Mesendoderm (in vitro differentiated cells): ENCODE measurements at regions not wholly inside any gene's neighbourhood (a gene's known extent, or its start where the extent isn't known, plus 50 kb on each side); places are given as distances from the start of the nearest gene placed in this dataset.
"Not testable (repeated sequence)": the region's sequence is repeated elsewhere in the genome, so short reads cannot be mapped to it uniquely, and the experiment has no call there.

ENCODE experiments used
- DNase-seq: peaks from one replicate; pipeline ENCODE4 v3.0.0; 2013
- H2AK5ac ChIP-seq: 2 replicates; pipeline ENCODE4 v1.6.1; 2013; ENCODE audit warnings: low read length, inconsistent platforms
- H2BK120ac ChIP-seq: 2 replicates; pipeline ENCODE4 v1.6.1; 2013; ENCODE audit warnings: low read depth, mild to moderate bottlenecking, low read length, moderate library complexity, mixed read lengths
- H2BK15ac ChIP-seq: replicated peaks from 2 replicates; pipeline ENCODE4 v1.6.1; 2013; ENCODE audit warnings: low read depth, mild to moderate bottlenecking, moderate library complexity
- H2BK5ac ChIP-seq: 2 replicates; pipeline ENCODE4 v1.6.1; 2013; ENCODE audit warnings: low read length, inconsistent platforms
- H3K18ac ChIP-seq: 2 replicates; pipeline ENCODE4 v1.6.1; 2013; ENCODE audit warnings: mild to moderate bottlenecking, low read length, mixed read lengths
- H3K23ac ChIP-seq: one replicate; pipeline ENCODE4 v1.6.1; 2013; ENCODE audit warnings: low read length
- H3K27ac ChIP-seq: 2 replicates; pipeline ENCODE4 v1.5.1; 2013; ENCODE audit warnings: low read depth, mild to moderate bottlenecking, inconsistent platforms, low read length, moderate library complexity
- H3K27me3 ChIP-seq: 2 replicates; pipeline ENCODE4 v1.6.1; 2013; ENCODE audit warnings: low read length, control low read depth, mild to moderate bottlenecking, inconsistent platforms; ENCODE audit not compliant: insufficient read depth, poor library complexity
- H3K36me3 ChIP-seq: 2 replicates; pipeline ENCODE4 v1.6.1; 2013; ENCODE audit warnings: low read length, inconsistent platforms; ENCODE audit not compliant: control insufficient read depth, insufficient read depth
- H3K4ac ChIP-seq: one replicate; pipeline ENCODE4 v1.6.1; 2013; ENCODE audit warnings: low read depth, mild to moderate bottlenecking, low read length, moderate library complexity
- H3K4me1 ChIP-seq: 2 replicates; pipeline ENCODE4 v1.6.1; 2013; ENCODE audit warnings: low read depth, low read length, inconsistent platforms; ENCODE audit not compliant: control insufficient read depth
- H3K4me2 ChIP-seq: 2 replicates; pipeline ENCODE4 v1.6.1; 2013; ENCODE audit warnings: low read length
- H3K4me3 ChIP-seq: 2 replicates; pipeline ENCODE4 v1.5.1; 2013; ENCODE audit warnings: mild to moderate bottlenecking, low read length
- H3K56ac ChIP-seq: one replicate; pipeline ENCODE4 v1.6.1; 2013; ENCODE audit warnings: low read length
- H3K79me1 ChIP-seq: 2 replicates; pipeline ENCODE4 v1.6.1; 2013; ENCODE audit warnings: low read length, inconsistent platforms
- H3K79me2 ChIP-seq: 2 replicates; pipeline ENCODE4 v1.6.1; 2013; ENCODE audit warnings: mild to moderate bottlenecking, low read length; ENCODE audit not compliant: control insufficient read depth, insufficient read depth
- H3K9ac ChIP-seq: 2 replicates; pipeline ENCODE4 v1.6.1; 2013; ENCODE audit warnings: low read length, inconsistent platforms
- H4K5ac ChIP-seq: one replicate; pipeline ENCODE4 v1.6.1; 2013; ENCODE audit warnings: low read length
- H4K8ac ChIP-seq: one replicate; pipeline ENCODE4 v1.6.1; 2013; ENCODE audit warnings: low read depth, mild to moderate bottlenecking, control low read depth, low read length, moderate library complexity
- WGBS: extraction: QIAGEN DNeasy Blood & Tissue Kit; methylation state at CpG from one replicate; pipeline ENCODE4 v1.1.7; 2013; ENCODE audit warnings: low lambda C conversion rate, missing lambda C conversion rate; ENCODE audit not compliant: insufficient coverage; ENCODE audit errors: extremely low coverage; 5-methylcytosine and 5-hydroxymethylcytosine counted together

GRCh38 chr3:80750637-80751036 is 982.8 kb upstream of the ROBO1 start:
- H3K4me1 ChIP-seq = peaks cover 2% of the 10 kb centered on the region
- H3K4me3 ChIP-seq = no peak overlapping the region
- no peak overlapping the region for H3K23ac ChIP-seq
- no peak overlapping the region for H4K8ac ChIP-seq
- no peak overlapping the region for H3K4ac ChIP-seq
- no peaks in the 10 kb centered on the region for H3K27me3 ChIP-seq
- no peaks in the 10 kb centered on the region for H3K36me3 ChIP-seq
- no peak overlapping the region for H3K27ac ChIP-seq
- no peaks in the 10 kb centered on the region for H3K79me1 ChIP-seq
- H2AK5ac ChIP-seq = no peak overlapping the region
- no peaks in the 10 kb centered on the region for H3K79me2 ChIP-seq
- H3K18ac ChIP-seq = peak overlapping the region; percentile 75
- H2BK120ac ChIP-seq = no peak overlapping the region
- no peak overlapping the region for H3K56ac ChIP-seq
- DNase-seq = peak; percentile 31
- no peak overlapping the region for H3K4me2 ChIP-seq
- H3K9ac ChIP-seq = no peak overlapping the region
- no CpG with 5 or more reads among the region's 4 CpGs for WGBS
- no peak overlapping the region for H2BK5ac ChIP-seq
- H2BK15ac ChIP-seq = no peak overlapping the region
- no peak overlapping the region for H4K5ac ChIP-seq

- Histone ChIP-seq H2BK5ac (no peak overlapping the region), H3K56ac (no peak overlapping the region), H3K4me2 (no peak overlapping the region), H3K79me1 (no peaks in the 10 kb centered on the region), H3K36me3 (no peaks in the 10 kb centered on the region), H4K5ac (no peak overlapping the region), H3K4me1 (no peaks in the 10 kb centered on the region), H3K23ac (no peak overlapping the region), H3K18ac (no peak overlapping the region), H3K27me3 (no peaks in the 10 kb centered on the region), H3K79me2 (no peaks in the 10 kb centered on the region), H3K4ac (no peak overlapping the region), H3K9ac (no peak overlapping the region), H4K8ac (no peak overlapping the region), H2BK15ac (no peak overlapping the region), H2AK5ac (no peak overlapping the region), H2BK120ac (no peak overlapping the region), H3K27ac (no peak overlapping the region), H3K4me3 (no peak overlapping the region)
- no CpG with 5 or more reads among the region's 2 CpGs for WGBS
- DNase-seq = no peak
These were observed 967.1 kb upstream of the ROBO1 start for GRCh38 chr3:80734920-80735319.

- no peak for DNase-seq
- Histone ChIP-seq H3K56ac (no peak overlapping the region), H3K79me2 (no peaks in the 10 kb centered on the region)
These were observed 966.7 kb upstream of the ROBO1 start for GRCh38 chr3:80734483-80734882.

GRCh38 chr3:80733522-80734176 is 965.9 kb upstream of the ROBO1 start:
- Histone ChIP-seq H3K27me3 (no peaks in the 10 kb centered on the region), H3K79me1 (no peaks in the 10 kb centered on the region), H3K56ac (no peak overlapping the region), H2BK15ac (no peak overlapping the region), H3K4me3 (no peak overlapping the region), H3K18ac (no peak overlapping the region), H4K8ac (no peak overlapping the region), H4K5ac (no peak overlapping the region), H3K4me2 (no peak overlapping the region), H3K9ac (no peak overlapping the region), H3K4me1 (no peaks in the 10 kb centered on the region), H3K36me3 (no peaks in the 10 kb centered on the region), H3K4ac (no peak overlapping the region), H2BK120ac (no peak overlapping the region), H3K23ac (no peak overlapping the region), H2BK5ac (no peak overlapping the region), H2AK5ac (no peak overlapping the region), H3K27ac (no peak overlapping the region), H3K79me2 (no peaks in the 10 kb centered on the region)
- peak; percentile 31 for DNase-seq
- WGBS = no CpG with 5 or more reads among the region's 5 CpGs

More at GRCh38 chr3:80734483-80734882, 966.7 kb upstream of the ROBO1 start:
- Histone ChIP-seq H3K9ac (no peak overlapping the region), H3K27me3 (no peaks in the 10 kb centered on the region), H3K27ac (no peak overlapping the region), H2BK15ac (no peak overlapping the region), H2BK120ac (no peak overlapping the region), H3K4me3 (no peak overlapping the region), H4K5ac (no peak overlapping the region), H4K8ac (no peak overlapping the region), H3K23ac (no peak overlapping the region), H3K4ac (no peak overlapping the region), H3K18ac (no peak overlapping the region), H2BK5ac (no peak overlapping the region), H3K4me1 (no peaks in the 10 kb centered on the region), H3K4me2 (no peak overlapping the region), H3K79me1 (no peaks in the 10 kb centered on the region), H2AK5ac (no peak overlapping the region), H3K36me3 (no peaks in the 10 kb centered on the region)
- WGBS = no CpG with 5 or more reads among the region's 1 CpG

- not testable (repeated sequence) for H3K4me1 ChIP-seq, H3K9ac ChIP-seq, H3K4ac ChIP-seq, H3K79me2 ChIP-seq, H3K27ac ChIP-seq, H3K18ac ChIP-seq, H3K79me1 ChIP-seq, H3K4me3 ChIP-seq, H4K8ac ChIP-seq, H3K23ac ChIP-seq, H3K36me3 ChIP-seq, H3K27me3 ChIP-seq, H3K56ac ChIP-seq, H3K4me2 ChIP-seq, DNase-seq, H2BK120ac ChIP-seq, H2BK15ac ChIP-seq, H4K5ac ChIP-seq, H2AK5ac ChIP-seq, H2BK5ac ChIP-seq
- WGBS = no CpG with 5 or more reads among the region's 3 CpGs
These were observed 959.8 kb upstream of the ROBO1 start for GRCh38 chr3:80727561-80727960.
